SK-N-SH (cell line): ENCODE measurements at regions not wholly inside any gene's neighbourhood (a gene's known extent, or its start where the extent isn't known, plus 50 kb on each side); places are given as distances from the start of the nearest gene placed in this dataset.

ENCODE experiments used
- CTCF ChIA-PET: fragments of 300-600, 350-600 bp; formaldehyde crosslinking; extraction: SDS; loops from one replicate; lab custom pipeline; 2021; lab: Yijun Ruan, JAX
- POLR2A ChIA-PET: fragments of 350-600 bp; sonication (Branson Sonifier 250); formaldehyde crosslinking; extraction: SDS; loops from one replicate; lab custom pipeline; 2020; ENCODE audit warnings: antibody characterized with exemption, inconsistent platforms; lab: Yijun Ruan, JAX
- DNase-seq: peaks from one replicate; pipeline ENCODE4 v3.0.0; 2012
- H2AFZ ChIP-seq: fragments of 200-600 bp; sonication (generic); 2 replicates; pipeline ENCODE4 v1.8.1; 2016; ENCODE audit warnings: antibody characterized with exemption, mild to moderate bottlenecking, low read depth
- H3F3A ChIP-seq: fragments of 200-600 bp; sonication (generic); replicated peaks from 2 replicates; pipeline ENCODE3; 2016; ENCODE audit warnings: antibody characterized with exemption, mild to moderate bottlenecking; ENCODE audit not compliant: insufficient read depth
- H3K27ac ChIP-seq, 2 experiments: fragments of 200-500 bp in 1 of 2; fragments of 200-600 bp in 1 of 2; sonication (Bioruptor generic) in 1 of 2; sonication (generic), shearing (Covaris generic) in 1 of 2; 2 replicates each; pipeline versions ENCODE4 v1.5.1 to v1.6.1; 2014 to 2016; ENCODE audit warnings: low read depth in 2 of 2, inconsistent platforms in 1 of 2, low read length in 1 of 2, mild to moderate bottlenecking in 1 of 2, mixed read lengths in 1 of 2
- H3K27me3 ChIP-seq: fragments of 200-600 bp; sonication (generic), shearing (Covaris generic); 2 replicates; pipeline ENCODE4 v1.6.1; 2016; ENCODE audit warnings: mixed run types; ENCODE audit not compliant: insufficient read depth
- H3K36me3 ChIP-seq, 2 experiments: fragments of 200-500 bp in 1 of 2; fragments of 200-600 bp in 1 of 2; sonication (Bioruptor generic) in 1 of 2; sonication (generic) in 1 of 2; replicated peaks in 1 of 2; 2 replicates each; pipeline versions ENCODE3 to v1.5.1; 2014 to 2016; ENCODE audit warnings: low read length in 1 of 2, mild to moderate bottlenecking in 1 of 2; ENCODE audit not compliant: insufficient read depth in 2 of 2, control insufficient read depth in 1 of 2
- H3K4me1 ChIP-seq, 2 experiments: fragments of 200-500 bp in 1 of 2; fragments of 200-600 bp in 1 of 2; sonication (Bioruptor generic) in 1 of 2; sonication (generic), shearing (Covaris generic) in 1 of 2; 2 replicates each; pipeline versions ENCODE4 v1.5.1 to v1.6.1; 2014 to 2016; ENCODE audit warnings: low read depth in 1 of 2, low read length in 1 of 2, mixed run types in 1 of 2; ENCODE audit not compliant: insufficient read depth in 2 of 2, control insufficient read depth in 1 of 2
- H3K4me2 ChIP-seq: fragments of 200-600 bp; sonication (generic), shearing (Covaris generic); 2 replicates; pipeline ENCODE4 v1.6.1; 2017; ENCODE audit warnings: mixed run types
- H3K4me3 ChIP-seq, 2 experiments: fragments of 200-500 bp in 1 of 2; fragments of 200-600 bp in 1 of 2; sonication (Bioruptor generic) in 1 of 2; sonication (generic), shearing (Covaris generic) in 1 of 2; 2 replicates each; pipeline versions ENCODE4 v1.5.1 to v1.8.1; 2014 to 2016; ENCODE audit warnings: low read depth in 2 of 2, inconsistent platforms in 1 of 2, low read length in 1 of 2, mild to moderate bottlenecking in 1 of 2, mixed read lengths in 1 of 2, moderate library complexity in 1 of 2
- H3K79me2 ChIP-seq: fragments of 200-600 bp; sonication (generic); 2 replicates; pipeline ENCODE4 v1.8.1; 2017; ENCODE audit warnings: mild to moderate bottlenecking; ENCODE audit not compliant: insufficient read depth
- H3K9ac ChIP-seq: fragments of 200-600 bp; sonication (generic); 2 replicates; pipeline ENCODE4 v1.6.1; 2017; ENCODE audit warnings: mixed run types
- H3K9me2 ChIP-seq: fragments of 200-600 bp; sonication (generic); 2 replicates; pipeline ENCODE4 v1.6.1; 2017; ENCODE audit warnings: mixed run types
- H3K9me3 ChIP-seq: fragments of 200-600 bp; sonication (generic); 2 replicates; pipeline ENCODE4 v1.6.1; 2017; ENCODE audit warnings: mixed run types, mild to moderate bottlenecking, moderate library complexity
- H4K20me1 ChIP-seq: fragments of 200-600 bp; sonication (generic); 2 replicates; pipeline ENCODE4 v1.6.1; 2017; ENCODE audit warnings: mild to moderate bottlenecking, mixed run types; ENCODE audit not compliant: insufficient read depth
- EZH2phosphoT487 ChIP-seq: fragments of 200-600 bp; sonication (generic); IDR thresholded peaks from 2 replicates; pipeline ENCODE4 v1.6.1; 2017; ENCODE audit warnings: low read depth, mixed run types, mild to moderate bottlenecking, antibody characterized with exemption, moderate library complexity, borderline replicate concordance
- FOSL2 ChIP-seq: IDR thresholded peaks from 2 replicates; pipeline ENCODE4 v1.4.0; 2012; ENCODE audit warnings: low read depth, mild to moderate bottlenecking, moderate library complexity, borderline replicate concordance
- FOXJ3 ChIP-seq: sonication (generic); formaldehyde crosslinking; IDR thresholded peaks from 2 replicates; pipeline ENCODE4 v1.5.1; 2020; ENCODE audit warnings: mild to moderate bottlenecking, missing genetic modification reagents
- GABPA ChIP-seq: IDR thresholded peaks from 2 replicates; pipeline ENCODE4 v1.4.0; 2012; ENCODE audit warnings: low read depth, mild to moderate bottlenecking
- MXI1 ChIP-seq: IDR thresholded peaks from 2 replicates; pipeline ENCODE4 v1.6.1; 2012; ENCODE audit warnings: mild to moderate bottlenecking, low read depth, low read length, improper control_type of control experiment
- NRF1 ChIP-seq: IDR thresholded peaks from 2 replicates; pipeline ENCODE4 v1.6.1; 2012; ENCODE audit warnings: low read depth, mild to moderate bottlenecking, low read length
- RAD21 ChIP-seq: IDR thresholded peaks from 2 replicates; pipeline ENCODE4 v1.6.1; 2012; ENCODE audit warnings: mild to moderate bottlenecking, low read length
- RCOR1 ChIP-seq: fragments of 150-350 bp; IDR thresholded peaks from 2 replicates; pipeline ENCODE4 v1.6.1; 2017; ENCODE audit warnings: antibody characterized with exemption, low read length
- RFX5 ChIP-seq: IDR thresholded peaks from 2 replicates; pipeline ENCODE4 v1.6.1; 2012; ENCODE audit warnings: mild to moderate bottlenecking, improper control_type of control experiment, low read length
- SIN3A ChIP-seq: IDR thresholded peaks from 2 replicates; pipeline ENCODE4 v1.6.1; 2012; ENCODE audit warnings: low read depth, mild to moderate bottlenecking, low read length, moderate library complexity, borderline replicate concordance
- TAF1 ChIP-seq: IDR thresholded peaks from 2 replicates; pipeline ENCODE4 v1.6.1; 2012; ENCODE audit warnings: low read depth, mild to moderate bottlenecking, low read length, moderate library complexity, borderline replicate concordance
- TCF12 ChIP-seq: IDR thresholded peaks from 2 replicates; pipeline ENCODE4 v1.4.0; 2012
- TEAD4 ChIP-seq: IDR thresholded peaks from 2 replicates; pipeline ENCODE4 v1.4.0; 2012; ENCODE audit warnings: mild to moderate bottlenecking, borderline replicate concordance; ENCODE audit not compliant: insufficient read depth
- YY1 ChIP-seq: IDR thresholded peaks from 2 replicates; pipeline ENCODE4 v1.4.0; 2012; ENCODE audit warnings: low read depth, mild to moderate bottlenecking
- WGBS: methylation state at CpG from one replicate; pipeline ENCODE4 v1.1.6; 2017; ENCODE audit warnings: low lambda C conversion rate; 5-methylcytosine and 5-hydroxymethylcytosine counted together
- TF ChIP-seq, protein P1 (sequence below): fragments of 200-600 bp; sonication (generic); IDR thresholded peaks from 2 replicates; pipeline ENCODE4 v1.6.1; 2017; ENCODE audit warnings: antibody characterized with exemption, mild to moderate bottlenecking, moderate library complexity
- TF ChIP-seq, protein P2 (sequence below): IDR thresholded peaks from 2 replicates; pipeline ENCODE4; 2012
- TF ChIP-seq, protein P3 (sequence below): IDR thresholded peaks from 2 replicates; pipeline ENCODE4 v1.4.0; 2012; ENCODE audit warnings: low read depth, borderline replicate concordance
- TF ChIP-seq, protein P4 (sequence below): fragments of 150-350 bp; IDR thresholded peaks from 2 replicates; pipeline ENCODE4 v1.6.1; 2017; ENCODE audit warnings: antibody characterized with exemption, low read length, low read depth, borderline replicate concordance
- TF ChIP-seq, protein P5 (sequence below): fragments of 150-350 bp; IDR thresholded peaks from 2 replicates; pipeline ENCODE4 v1.6.1; 2016; ENCODE audit warnings: mild to moderate bottlenecking, low read depth, low read length
- TF ChIP-seq, protein P6 (sequence below): IDR thresholded peaks from 2 replicates; pipeline ENCODE4 v1.4.0; 2012; ENCODE audit warnings: low read depth

DNA sequence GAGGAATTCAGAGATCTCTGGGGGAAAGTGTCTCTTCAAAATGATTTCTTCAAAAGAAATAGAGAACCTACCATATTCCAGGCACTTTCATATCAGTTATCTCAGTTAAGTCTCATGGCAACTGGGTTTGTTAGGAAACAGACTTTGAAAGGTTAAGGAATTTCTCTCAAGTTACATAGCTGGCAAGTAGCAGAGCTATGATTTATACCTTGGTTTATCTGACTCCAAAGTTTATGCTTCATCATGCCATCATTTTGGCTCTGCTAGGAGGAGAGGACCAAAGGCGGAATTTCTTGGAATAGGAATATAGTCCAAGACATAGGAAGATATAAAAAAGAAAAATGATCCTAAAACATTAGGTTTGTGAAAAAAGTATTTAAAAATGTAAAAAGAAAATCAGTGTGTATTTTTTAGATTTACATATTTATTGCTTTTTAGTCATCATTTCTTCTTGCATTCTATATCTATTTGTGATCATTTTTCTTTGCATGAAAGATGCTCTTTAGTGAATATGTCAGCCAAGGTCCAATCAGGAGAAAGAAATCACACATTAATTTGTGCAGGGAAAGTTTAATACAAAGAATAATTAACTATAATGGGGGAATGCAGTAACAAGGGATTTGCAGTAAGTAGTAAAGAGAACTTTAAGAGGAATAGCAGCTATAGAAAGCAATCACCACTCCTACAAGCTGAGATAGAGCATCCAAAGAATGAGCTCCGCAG lies 199.1 kb upstream of the ZBED5 start:
- no peak for DNase-seq
- 21% methylated on average over 2 of the region's 2 CpGs for WGBS

DNA sequence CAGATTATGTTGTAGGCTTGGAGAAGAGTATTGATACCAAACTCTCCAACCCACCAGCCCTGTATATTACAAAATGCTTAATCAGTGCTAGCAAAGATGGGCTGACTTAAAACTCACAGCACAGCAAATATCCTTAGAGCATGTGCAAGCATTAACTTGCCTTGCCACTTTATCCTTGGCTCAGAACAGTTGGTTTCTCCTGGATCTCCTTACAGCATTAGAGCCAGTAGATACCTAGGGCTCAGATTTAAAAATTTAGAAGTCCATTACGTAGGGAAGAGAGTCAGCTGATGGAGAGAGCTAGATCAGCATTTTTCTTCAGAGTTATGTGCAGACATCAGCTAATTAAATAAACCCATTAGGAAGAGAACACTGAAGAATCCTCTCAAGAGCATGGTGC lies 198.5 kb upstream of the ZBED5 start:
- H3K4me3 ChIP-seq: no peak overlapping the region
- no peaks in the 10 kb centered on the region for H3K9me2 ChIP-seq
- no peak overlapping the region for H3K4me2 ChIP-seq
- 0% methylated on average over 1 of the region's 1 CpG for WGBS
- TF ChIP-seq EZH2phosphoT487 (no peak), RCOR1 (no peak), TAF1 (no peak), MXI1 (no peak), GABPA (no peak), SIN3A (no peak), YY1 (no peak), TCF12 (no peak), NRF1 (no peak), FOXJ3 (no peak), RAD21 (no peak), FOSL2 (no peak), TEAD4 (no peak), RFX5 (no peak)
- TF ChIP-seq, protein P1, sequence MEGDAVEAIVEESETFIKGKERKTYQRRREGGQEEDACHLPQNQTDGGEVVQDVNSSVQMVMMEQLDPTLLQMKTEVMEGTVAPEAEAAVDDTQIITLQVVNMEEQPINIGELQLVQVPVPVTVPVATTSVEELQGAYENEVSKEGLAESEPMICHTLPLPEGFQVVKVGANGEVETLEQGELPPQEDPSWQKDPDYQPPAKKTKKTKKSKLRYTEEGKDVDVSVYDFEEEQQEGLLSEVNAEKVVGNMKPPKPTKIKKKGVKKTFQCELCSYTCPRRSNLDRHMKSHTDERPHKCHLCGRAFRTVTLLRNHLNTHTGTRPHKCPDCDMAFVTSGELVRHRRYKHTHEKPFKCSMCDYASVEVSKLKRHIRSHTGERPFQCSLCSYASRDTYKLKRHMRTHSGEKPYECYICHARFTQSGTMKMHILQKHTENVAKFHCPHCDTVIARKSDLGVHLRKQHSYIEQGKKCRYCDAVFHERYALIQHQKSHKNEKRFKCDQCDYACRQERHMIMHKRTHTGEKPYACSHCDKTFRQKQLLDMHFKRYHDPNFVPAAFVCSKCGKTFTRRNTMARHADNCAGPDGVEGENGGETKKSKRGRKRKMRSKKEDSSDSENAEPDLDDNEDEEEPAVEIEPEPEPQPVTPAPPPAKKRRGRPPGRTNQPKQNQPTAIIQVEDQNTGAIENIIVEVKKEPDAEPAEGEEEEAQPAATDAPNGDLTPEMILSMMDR: no peak
- TF ChIP-seq, protein P2, sequence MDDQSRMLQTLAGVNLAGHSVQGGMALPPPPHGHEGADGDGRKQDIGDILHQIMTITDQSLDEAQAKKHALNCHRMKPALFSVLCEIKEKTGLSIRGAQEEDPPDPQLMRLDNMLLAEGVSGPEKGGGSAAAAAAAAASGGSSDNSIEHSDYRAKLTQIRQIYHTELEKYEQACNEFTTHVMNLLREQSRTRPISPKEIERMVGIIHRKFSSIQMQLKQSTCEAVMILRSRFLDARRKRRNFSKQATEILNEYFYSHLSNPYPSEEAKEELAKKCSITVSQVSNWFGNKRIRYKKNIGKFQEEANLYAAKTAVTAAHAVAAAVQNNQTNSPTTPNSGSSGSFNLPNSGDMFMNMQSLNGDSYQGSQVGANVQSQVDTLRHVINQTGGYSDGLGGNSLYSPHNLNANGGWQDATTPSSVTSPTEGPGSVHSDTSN: no peak
- TF ChIP-seq, protein P3, sequence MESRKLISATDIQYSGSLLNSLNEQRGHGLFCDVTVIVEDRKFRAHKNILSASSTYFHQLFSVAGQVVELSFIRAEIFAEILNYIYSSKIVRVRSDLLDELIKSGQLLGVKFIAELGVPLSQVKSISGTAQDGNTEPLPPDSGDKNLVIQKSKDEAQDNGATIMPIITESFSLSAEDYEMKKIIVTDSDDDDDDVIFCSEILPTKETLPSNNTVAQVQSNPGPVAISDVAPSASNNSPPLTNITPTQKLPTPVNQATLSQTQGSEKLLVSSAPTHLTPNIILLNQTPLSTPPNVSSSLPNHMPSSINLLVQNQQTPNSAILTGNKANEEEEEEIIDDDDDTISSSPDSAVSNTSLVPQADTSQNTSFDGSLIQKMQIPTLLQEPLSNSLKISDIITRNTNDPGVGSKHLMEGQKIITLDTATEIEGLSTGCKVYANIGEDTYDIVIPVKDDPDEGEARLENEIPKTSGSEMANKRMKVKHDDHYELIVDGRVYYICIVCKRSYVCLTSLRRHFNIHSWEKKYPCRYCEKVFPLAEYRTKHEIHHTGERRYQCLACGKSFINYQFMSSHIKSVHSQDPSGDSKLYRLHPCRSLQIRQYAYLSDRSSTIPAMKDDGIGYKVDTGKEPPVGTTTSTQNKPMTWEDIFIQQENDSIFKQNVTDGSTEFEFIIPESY: no peak
- TF ChIP-seq, protein P4, sequence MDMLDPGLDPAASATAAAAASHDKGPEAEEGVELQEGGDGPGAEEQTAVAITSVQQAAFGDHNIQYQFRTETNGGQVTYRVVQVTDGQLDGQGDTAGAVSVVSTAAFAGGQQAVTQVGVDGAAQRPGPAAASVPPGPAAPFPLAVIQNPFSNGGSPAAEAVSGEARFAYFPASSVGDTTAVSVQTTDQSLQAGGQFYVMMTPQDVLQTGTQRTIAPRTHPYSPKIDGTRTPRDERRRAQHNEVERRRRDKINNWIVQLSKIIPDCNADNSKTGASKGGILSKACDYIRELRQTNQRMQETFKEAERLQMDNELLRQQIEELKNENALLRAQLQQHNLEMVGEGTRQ: no peak
- TF ChIP-seq, protein P5, sequence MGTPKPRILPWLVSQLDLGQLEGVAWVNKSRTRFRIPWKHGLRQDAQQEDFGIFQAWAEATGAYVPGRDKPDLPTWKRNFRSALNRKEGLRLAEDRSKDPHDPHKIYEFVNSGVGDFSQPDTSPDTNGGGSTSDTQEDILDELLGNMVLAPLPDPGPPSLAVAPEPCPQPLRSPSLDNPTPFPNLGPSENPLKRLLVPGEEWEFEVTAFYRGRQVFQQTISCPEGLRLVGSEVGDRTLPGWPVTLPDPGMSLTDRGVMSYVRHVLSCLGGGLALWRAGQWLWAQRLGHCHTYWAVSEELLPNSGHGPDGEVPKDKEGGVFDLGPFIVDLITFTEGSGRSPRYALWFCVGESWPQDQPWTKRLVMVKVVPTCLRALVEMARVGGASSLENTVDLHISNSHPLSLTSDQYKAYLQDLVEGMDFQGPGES: no peak
- no peaks in the 10 kb centered on the region for H4K20me1 ChIP-seq
- H3K79me2 ChIP-seq: no peaks in the 10 kb centered on the region
- H3K27me3 ChIP-seq: no peaks in the 10 kb centered on the region
- no peaks in the 10 kb centered on the region for H3K4me1 ChIP-seq
- POLR2A ChIA-PET: no interaction called here
- DNase-seq: no peak
- CTCF ChIA-PET: interaction anchor here (1.3 to 2.5 kb wide), 2 partner anchors 18 to 122 kb away, joined by 4 to 7 read pairs; no protein-coding TSS in a partner anchor
- H2AFZ ChIP-seq: no peak overlapping the region
- H3F3A ChIP-seq: no peaks in the 10 kb centered on the region
- no peak overlapping the region for H3K9ac ChIP-seq
- H3K36me3 ChIP-seq: no peaks in the 10 kb centered on the region
- 0 out of 2 replicates have a peak, but pooled peaks cover 6% of the 10 kb centered on the region for H3K9me3 ChIP-seq
- H3K27ac ChIP-seq: no peak overlapping the region

More for the DNA sequence above, 199.1 kb upstream of the ZBED5 start:
- ChIA-PET POLR2A (no interaction called here), CTCF (interaction anchor here (1.3 to 2.5 kb wide), 2 partner anchors 19 to 123 kb away, joined by 4 to 7 read pairs; no protein-coding TSS in a partner anchor)
- Histone ChIP-seq H3K9me2 (no peaks in the 10 kb centered on the region), H3K36me3 (no peaks in the 10 kb centered on the region), H3K4me3 (no peak overlapping the region), H3K4me1 (no peaks in the 10 kb centered on the region), H3K4me2 (no peak overlapping the region)
- TF ChIP-seq, protein P6, sequence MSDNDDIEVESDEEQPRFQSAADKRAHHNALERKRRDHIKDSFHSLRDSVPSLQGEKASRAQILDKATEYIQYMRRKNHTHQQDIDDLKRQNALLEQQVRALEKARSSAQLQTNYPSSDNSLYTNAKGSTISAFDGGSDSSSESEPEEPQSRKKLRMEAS: no peak
- TF ChIP-seq, all 33 proteins: peak for 0
- Histone ChIP-seq H3F3A (no peaks in the 10 kb centered on the region), H2AFZ (no peak overlapping the region), H3K79me2 (no peaks in the 10 kb centered on the region), H3K27me3 (no peaks in the 10 kb centered on the region), H4K20me1 (no peaks in the 10 kb centered on the region), H3K9ac (no peak overlapping the region), H3K9me3 (0 out of 2 replicates have a peak, but pooled peaks cover 6% of the 10 kb centered on the region), H3K27ac (no peak overlapping the region)
